Pancreas (tissue), 10 donors: ENCODE measurements at regions not wholly inside any gene's neighbourhood (a gene's known extent, or its start where the extent isn't known, plus 50 kb on each side); places are given as distances from the start of the nearest gene placed in this dataset.

Source experiments
- ATAC-seq, 4 donors: fragments of 200-7000 bp; cut with Tn5 transposase; one replicate each; pipeline versions ENCODE4 v1.8.0 to v1.9.1; 2020; ENCODE audit warnings: mild to moderate bottlenecking in 4 of 4, moderate library complexity in 4 of 4
- DNase-seq, 6 donors: peaks; one replicate each; pipeline ENCODE4 v3.0.0-alpha.2; 2020
- FAIRE-seq: peaks from 2 replicates; lab custom pipeline; 2012; peaks lifted over from hg19 to GRCh38; lab: Jason Lieb, UNC
- H3K27ac ChIP-seq, 4 donors: fragments of 200-600 bp; sonication (generic); 1 replicate in 3 of 4; 2 replicates in 1 of 4; pipeline versions ENCODE4 v1.5.0 to v1.8.0; 2020
- H3K27me3 ChIP-seq, 4 donors: fragments of 200-600 bp; one replicate each; pipeline ENCODE4 v1.8.0; 2021
- H3K36me3 ChIP-seq, 3 donors: fragments of 200-600 bp; sonication (generic) in 1 of 3; one replicate each; pipeline versions ENCODE4 v1.5.0 to v1.8.0; 2020 to 2021
- H3K4me1 ChIP-seq, 3 donors: fragments of 200-600 bp; one replicate each; pipeline ENCODE4 v1.8.0; 2021
- H3K4me3 ChIP-seq, 4 donors: fragments of 200-600 bp; sonication (generic) in 2 of 4; one replicate each; pipeline versions ENCODE4 v1.5.0 to v1.8.0; 2020 to 2021
- H3K9me3 ChIP-seq, 4 donors: fragments of 200-600 bp; one replicate each; pipeline ENCODE4 v1.8.0; 2021
- CTCF ChIP-seq, 4 donors: fragments of 200-600 bp; sonication (generic) in 3 of 4; IDR thresholded peaks; one replicate each; pipeline versions ENCODE4 v1.5.0 to v1.8.0; 2021; ENCODE audit warnings: antibody characterized with exemption in 4 of 4
- WGBS, 2 donors: extraction: QIAGEN DNeasy Blood & Tissue Kit; methylation state at CpG; one replicate each; pipeline ENCODE4 v1.1.7; 2013; 5-methylcytosine and 5-hydroxymethylcytosine counted together
- intact Hi-C, 3 donors: fragments of 100-400 bp; cut with DNase I; formaldehyde crosslinking; loops; one replicate each; pipeline versions ENCODE4 v1.11.1 to v1.14.2; 2022
- donor health status: healthy with polysubstance abuse.
- donor health status: DM: no; HTN: no; CAD: no; lungs with moderate emphysema.
- donor health status: DM: no; HTN: no; CAD: no.
- donor health status: control.
- donor health status: control.
- donor health status: Bipolar disorder and iron deficiency.
- donor health status: DM: yes; HTN: yes; CAD: no.
- donor health status: DM: no; HTN: no; CAD: no.
- donor health status: DM: no; HTN: no; CAD: no.
- donor health status: DM: yes; HTN: yes; CAD: no.

GRCh38 chr9:86843206-86843605 is 104.1 kb downstream of the GAS1 start:
- DNase-seq, result peak in 1 of 6 donors; percentile 16
- Histone ChIP-seq H3K4me1 (no peaks in the 10 kb centered on the region), H3K36me3 (no peaks in the 10 kb centered on the region), H3K9me3 (no peaks in the 10 kb centered on the region), H3K27ac (no peak overlapping the region), H3K27me3 (no peaks in the 10 kb centered on the region), H3K4me3 (no peak overlapping the region)
- intact Hi-C loops, result no loop called here
- ATAC-seq, result peak in 2 of 4 donors; percentile 62 to 63
- TF ChIP-seq CTCF (IDR thresholded peaks at IDR 0.05), result no peak
- 29 to 30% methylated on average over 1 of the region's 1 CpG for whole genome bisulfite sequencing, 2 donors
- FAIRE-seq, result no peak

- no peak for TF ChIP-seq CTCF (IDR thresholded peaks at IDR 0.05)
- H3K4me3 ChIP-seq, result no peak overlapping the region
- no peaks in the 10 kb centered on the region for H3K36me3 ChIP-seq
- no peaks in the 10 kb centered on the region for H3K9me3 ChIP-seq
- no peak overlapping the region for H3K27ac ChIP-seq
- no peaks in the 10 kb centered on the region for H3K27me3 ChIP-seq
- DNase-seq, result no peak
- no peaks in the 10 kb centered on the region for H3K4me1 ChIP-seq
- no peak for FAIRE-seq
- WGBS, 2 donors, result 74 to 82% methylated on average over 6 of the region's 6 CpGs
- no peak for ATAC-seq
- intact Hi-C loops, result no loop called here
Measured at GRCh38 chr9:86842573-86842972, 104.7 kb downstream of the GAS1 start.

GRCh38 chr9:86839522-86839921 is 107.8 kb downstream of the GAS1 start:
- ATAC-seq (no peak), DNase-seq (no peak), FAIRE-seq (no peak)
- Histone ChIP-seq H3K27me3 (no peaks in the 10 kb centered on the region), H3K36me3 (no peaks in the 10 kb centered on the region), H3K4me3 (no peak overlapping the region), H3K9me3 (no peaks in the 10 kb centered on the region), H3K27ac (no peak overlapping the region), H3K4me1 (no peaks in the 10 kb centered on the region)
- intact Hi-C loops, result no loop called here
- TF ChIP-seq CTCF (IDR thresholded peaks at IDR 0.05), result no peak
- WGBS, 2 donors, result 90 to 97% methylated on average over 3 of the region's 3 CpGs

GRCh38 chr9:86838519-86839497 is 108.5 kb downstream of the GAS1 start:
- FAIRE-seq (no peak), ATAC-seq (no peak), DNase-seq (no peak)
- H3K4me1 ChIP-seq, result no peaks in the 10 kb centered on the region
- 81 to 88% methylated on average over 17 of the region's 17 CpGs for WGBS, 2 donors
- H3K36me3 ChIP-seq, result no peaks in the 10 kb centered on the region
- H3K4me3 ChIP-seq, result no peak overlapping the region
- intact Hi-C loops, result no loop called here
- no peaks in the 10 kb centered on the region for H3K27me3 ChIP-seq
- H3K9me3 ChIP-seq, result no peaks in the 10 kb centered on the region
- TF ChIP-seq CTCF (IDR thresholded peaks at IDR 0.05), result no peak
- H3K27ac ChIP-seq, result no peak overlapping the region

GRCh38 chr9:86837345-86837744 is 110.0 kb downstream of the GAS1 start:
- H3K9me3 ChIP-seq, result no peaks in the 10 kb centered on the region
- 84 to 92% methylated on average over 4 of the region's 4 CpGs for WGBS, 2 donors
- no peaks in the 10 kb centered on the region for H3K4me1 ChIP-seq
- no peak for ATAC-seq
- intact Hi-C loops, result no loop called here
- H3K27me3 ChIP-seq, result no peaks in the 10 kb centered on the region
- H3K4me3 ChIP-seq, result no peak overlapping the region
- H3K36me3 ChIP-seq, result no peaks in the 10 kb centered on the region
- TF ChIP-seq CTCF (IDR thresholded peaks at IDR 0.05), result no peak
- FAIRE-seq, result no peak
- DNase-seq, result no peak
- no peak overlapping the region for H3K27ac ChIP-seq
